IMR-90 (cell line): ENCODE measurements at regions not wholly inside any gene's neighbourhood (a gene's known extent, or its start where the extent isn't known, plus 50 kb on each side); places are given as distances from the start of the nearest gene placed in this dataset.

Experiments used
- ATAC-seq: fragments of 200-7000 bp; cut with Tn5 transposase; 2 replicates; pipeline ENCODE4 v1.9.1; 2020; ENCODE audit warnings: low read depth, mild to moderate bottlenecking, moderate library complexity
- BruUV-seq: library from RNA; stranded (reverse); fragments of 400-500 nt; replicated peaks from 2 replicates; lab custom pipeline; 2021; lab: Mats Ljungman, UMichigan
- CTCF ChIA-PET: fragments of 300-600 bp; formaldehyde crosslinking; extraction: SDS; loops from one replicate; lab custom pipeline; 2021; ENCODE audit warnings: antibody characterized with exemption; lab: Yijun Ruan, JAX
- POLR2A ChIA-PET: fragments of 300-600 bp; sonication (Branson Sonifier 250); formaldehyde crosslinking; loops from one replicate; lab custom pipeline; 2022; ENCODE audit warnings: antibody characterized with exemption; ENCODE audit not compliant: unreplicated experiment; lab: Charles Lee
- DNase-seq: peaks from one replicate; pipeline ENCODE4 v3.0.0; 2013
- H2AFZ ChIP-seq: replicated peaks from 2 replicates; pipeline ENCODE3; 2013; ENCODE audit warnings: low read length, mild to moderate bottlenecking; ENCODE audit not compliant: poor library complexity
- H2AK5ac ChIP-seq: 2 replicates; pipeline ENCODE4 v1.6.1; 2013; ENCODE audit warnings: low read depth, low read length, inconsistent platforms
- H2AK9ac ChIP-seq: replicated peaks from 2 replicates; pipeline ENCODE3; 2013; ENCODE audit warnings: mild to moderate bottlenecking, low read depth, low read length, moderate library complexity; ENCODE audit not compliant: poor library complexity
- H2BK120ac ChIP-seq: 2 replicates; pipeline ENCODE4 v1.6.1; 2013; ENCODE audit warnings: low read depth, low read length, inconsistent platforms
- H2BK15ac ChIP-seq: 3 replicates; pipeline ENCODE4 v1.6.1; 2013; ENCODE audit warnings: low read depth, low read length, inconsistent platforms
- H2BK20ac ChIP-seq: 2 replicates; pipeline ENCODE4 v1.6.1; 2013; ENCODE audit warnings: low read depth, mild to moderate bottlenecking, inconsistent platforms, low read length, moderate library complexity
- H2BK5ac ChIP-seq: 2 replicates; pipeline ENCODE4 v1.6.1; 2013; ENCODE audit warnings: mild to moderate bottlenecking, low read depth, low read length, inconsistent platforms; ENCODE audit not compliant: poor library complexity, severe bottlenecking
- H3K14ac ChIP-seq: replicated peaks from 2 replicates; pipeline ENCODE4 v1.6.1; 2013; ENCODE audit warnings: low read depth, low read length, inconsistent platforms
- H3K18ac ChIP-seq: 2 replicates; pipeline ENCODE4 v1.6.1; 2013; ENCODE audit warnings: low read depth, low read length, control low read depth
- H3K23ac ChIP-seq: 2 replicates; pipeline ENCODE4 v1.6.1; 2013; ENCODE audit warnings: low read depth, low read length, inconsistent platforms
- H3K27ac ChIP-seq: 2 replicates; pipeline ENCODE4 v1.5.1; 2013; ENCODE audit warnings: mild to moderate bottlenecking, control low read depth, low read length; ENCODE audit not compliant: insufficient read depth
- H3K27me3 ChIP-seq: 2 replicates; pipeline ENCODE4 v1.6.1; 2013; ENCODE audit warnings: low read length; ENCODE audit not compliant: control insufficient read depth, insufficient read depth
- H3K36me3 ChIP-seq: 2 replicates; pipeline ENCODE4 v1.6.1; 2013; ENCODE audit warnings: low read length, mixed read lengths; ENCODE audit not compliant: control insufficient read depth, insufficient read depth
- H3K4ac ChIP-seq: 2 replicates; pipeline ENCODE4 v1.6.1; 2013; ENCODE audit warnings: low read depth, low read length, inconsistent platforms
- H3K4me1 ChIP-seq: 2 replicates; pipeline ENCODE4 v1.6.1; 2013; ENCODE audit warnings: low read length, mixed read lengths; ENCODE audit not compliant: control insufficient read depth, insufficient read depth
- H3K4me2 ChIP-seq: 2 replicates; pipeline ENCODE4 v1.6.1; 2013; ENCODE audit warnings: low read depth, mild to moderate bottlenecking, control low read depth, low read length, moderate library complexity
- H3K4me3 ChIP-seq: 2 replicates; pipeline ENCODE4 v1.5.1; 2013; ENCODE audit warnings: low read depth, mild to moderate bottlenecking, control low read depth, low read length, moderate library complexity; ENCODE audit not compliant: insufficient read depth
- H3K56ac ChIP-seq: 2 replicates; pipeline ENCODE4 v1.6.1; 2013; ENCODE audit warnings: low read length, inconsistent platforms; ENCODE audit not compliant: insufficient read depth; ENCODE audit errors: extremely low read depth
- H3K79me1 ChIP-seq, 2 experiments: 2 replicates each; pipeline ENCODE4 v1.6.1; 2013; ENCODE audit warnings: low read length in 2 of 2, inconsistent platforms in 1 of 2, low read depth in 1 of 2
- H3K9ac ChIP-seq: 2 replicates; pipeline ENCODE4 v1.6.1; 2013; ENCODE audit warnings: low read depth, low read length, control low read depth
- H3K9me1 ChIP-seq: 2 replicates; pipeline ENCODE4 v1.6.1; 2013; ENCODE audit warnings: low read length, inconsistent platforms; ENCODE audit not compliant: insufficient read depth
- H3K9me3 ChIP-seq: 2 replicates; pipeline ENCODE4 v1.6.1; 2013; ENCODE audit warnings: low read length; ENCODE audit not compliant: control insufficient read depth, insufficient read depth
- H4K20me1 ChIP-seq: 2 replicates; pipeline ENCODE4 v1.6.1; 2013; ENCODE audit warnings: low read length, inconsistent platforms; ENCODE audit not compliant: insufficient read depth
- H4K5ac ChIP-seq: 2 replicates; pipeline ENCODE4 v1.6.1; 2013; ENCODE audit warnings: mild to moderate bottlenecking, low read depth, low read length, control low read depth
- H4K8ac ChIP-seq, 2 experiments: 2 replicates each; pipeline ENCODE4 v1.6.1; 2013; ENCODE audit warnings: low read depth in 2 of 2, low read length in 2 of 2, control low read depth in 1 of 2, inconsistent platforms in 1 of 2
- H4K91ac ChIP-seq: 2 replicates; pipeline ENCODE4 v1.6.1; 2013; ENCODE audit warnings: low read depth, low read length, inconsistent platforms; ENCODE audit not compliant: insufficient read depth
- BHLHE40 ChIP-seq: fragments of 150-350 bp; IDR thresholded peaks from 2 replicates; pipeline ENCODE4 v1.6.1; 2016; ENCODE audit warnings: mild to moderate bottlenecking, low read depth, low read length
- CEBPB ChIP-seq: IDR thresholded peaks from 2 replicates; pipeline ENCODE4 v1.6.1; 2012; ENCODE audit warnings: low read depth, low read length, improper control_type of control experiment
- CHD1 ChIP-seq: IDR thresholded peaks from 2 replicates; pipeline ENCODE4 v1.6.1; 2012; ENCODE audit warnings: low read depth, low read length, improper control_type of control experiment
- CTCF ChIP-seq: conservative IDR thresholded peaks from 2 replicates; pipeline ENCODE4 v1.5.1; 2012; ENCODE audit warnings: mild to moderate bottlenecking, low read depth, low read length, improper control_type of control experiment
- FOS ChIP-seq: fragments of 150-350 bp; IDR thresholded peaks from 2 replicates; pipeline ENCODE4 v1.6.1; 2016; ENCODE audit warnings: low read depth, low read length
- MAFK ChIP-seq: IDR thresholded peaks from 2 replicates; pipeline ENCODE4 v1.6.1; 2012; ENCODE audit warnings: low read depth, low read length, improper control_type of control experiment
- MAZ ChIP-seq: IDR thresholded peaks from 2 replicates; pipeline ENCODE4 v1.6.1; 2012; ENCODE audit warnings: low read depth, mild to moderate bottlenecking, low read length, improper control_type of control experiment, moderate library complexity, borderline replicate concordance
- MXI1 ChIP-seq: IDR thresholded peaks from 2 replicates; pipeline ENCODE4 v1.6.1; 2012; ENCODE audit warnings: low read depth, mild to moderate bottlenecking, low read length, moderate library complexity, borderline replicate concordance
- NFE2L2 ChIP-seq: fragments of 150-350 bp; IDR thresholded peaks from 2 replicates; pipeline ENCODE4 v1.6.1; 2016; ENCODE audit warnings: low read depth, mild to moderate bottlenecking, low read length
- POLR2A ChIP-seq: IDR thresholded peaks from 2 replicates; pipeline ENCODE4 v1.6.1; 2012; ENCODE audit warnings: mild to moderate bottlenecking, low read depth, low read length
- RAD21 ChIP-seq: IDR thresholded peaks from 2 replicates; pipeline ENCODE4 v1.6.1; 2012; ENCODE audit warnings: low read length, improper control_type of control experiment
- RCOR1 ChIP-seq: IDR thresholded peaks from 2 replicates; pipeline ENCODE4 v1.6.1; 2012; ENCODE audit warnings: mild to moderate bottlenecking, low read length, improper control_type of control experiment; ENCODE audit not compliant: insufficient replicate concordance
- RFX5 ChIP-seq: IDR thresholded peaks from 2 replicates; pipeline ENCODE4 v1.8.0; 2012; ENCODE audit warnings: low read depth, mild to moderate bottlenecking, low read length, moderate library complexity
- SMC3 ChIP-seq: fragments of 150-350 bp; IDR thresholded peaks from 2 replicates; pipeline ENCODE4 v1.6.1; 2016; ENCODE audit warnings: low read depth, mild to moderate bottlenecking, antibody characterized with exemption, low read length, moderate library complexity
- USF2 ChIP-seq: fragments of 150-350 bp; IDR thresholded peaks from 2 replicates; pipeline ENCODE4 v1.6.1; 2017; ENCODE audit warnings: mild to moderate bottlenecking, antibody characterized with exemption, low read length, low read depth
- whole genome bisulfite sequencing, 2 experiments: methylation state at CpG; one replicate each; pipeline versions ENCODE4 v1.1.5 to v1.1.7; 2013; ENCODE audit warnings: missing lambda C conversion rate in 2 of 2; ENCODE audit not compliant: insufficient read length in 1 of 2; ENCODE audit errors: extremely low coverage in 2 of 2; 5-methylcytosine and 5-hydroxymethylcytosine counted together
- dilution Hi-C: fragments of 300-500 bp; cut with HindIII; formaldehyde crosslinking; loops from one replicate; pipeline ENCODE4 v1.14.3; 2018; ENCODE audit warnings: low sequenced_read_pairs; ENCODE audit not compliant: unreplicated experiment
- in situ Hi-C: fragments of 300-500 bp; cut with MboI; formaldehyde crosslinking; loops from 3 replicates; pipeline ENCODE4 v1.14.3; 2019; ENCODE audit warnings: low sequenced_read_pairs, inconsistent platforms, mixed read lengths
- intact Hi-C: fragments of 100-400 bp; cut with micrococcal nuclease; formaldehyde crosslinking; loops from 2 replicates; pipeline ENCODE4 v1.10.0; 2022
- TF ChIP-seq, protein P1 (sequence below): fragments of 150-350 bp; IDR thresholded peaks from 2 replicates; pipeline ENCODE4 v1.6.1; 2016; ENCODE audit warnings: low read depth, mild to moderate bottlenecking, low read length, moderate library complexity, borderline replicate concordance

DNA sequence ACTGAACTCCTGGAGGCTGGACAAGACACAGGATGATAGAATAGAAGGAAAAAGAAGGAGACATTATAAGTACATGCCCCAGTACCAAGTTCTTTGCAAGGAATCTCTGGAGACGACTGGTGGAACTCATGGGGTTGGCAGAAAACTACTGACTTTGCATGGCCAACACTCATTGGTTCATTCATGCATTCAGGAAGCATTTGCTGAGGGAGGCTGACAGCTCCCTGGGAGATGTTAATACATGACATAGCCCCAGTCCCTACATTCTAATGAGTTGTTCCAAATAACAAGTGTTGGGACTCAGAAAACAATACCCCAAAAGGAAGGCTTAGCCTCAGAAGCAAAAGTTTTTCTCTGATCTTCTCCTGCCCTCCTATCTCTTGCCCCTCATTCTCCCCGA is 172.8 kb upstream of the IRF2BP2 start:
- Histone ChIP-seq H3K4ac (no peak overlapping the region), H4K8ac (no peak overlapping the region), H4K20me1 (no peaks in the 10 kb centered on the region), H2BK5ac (no peak overlapping the region), H4K5ac (no peak overlapping the region), H3K4me2 (no peak overlapping the region), H2AK9ac (no peak overlapping the region), H3K4me3 (no peak overlapping the region), H3K36me3 (no peaks in the 10 kb centered on the region), H3K9me3 (no peaks in the 10 kb centered on the region), H3K4me1 (peaks cover 1% of the 10 kb centered on the region), H3K56ac (no peak overlapping the region), H2AFZ (no peak overlapping the region), H2AK5ac (no peak overlapping the region), H3K79me1 (no peaks in the 10 kb centered on the region), H2BK120ac (no peak overlapping the region), H3K18ac (no peak overlapping the region), H3K14ac (no peak overlapping the region), H3K9me1 (no peaks in the 10 kb centered on the region), H3K9ac (no peak overlapping the region), H3K23ac (no peak overlapping the region), H3K27me3 (peaks cover 34% of the 10 kb centered on the region), H3K27ac (no peak overlapping the region), H2BK15ac (no peak overlapping the region), H2BK20ac (no peak overlapping the region), H4K91ac (no peak overlapping the region)
- no TSS peak for BruUV-seq
- POLR2A ChIA-PET: no interaction called here
- dilution Hi-C loops (no loop called here), intact Hi-C loops (no loop called here), in situ Hi-C loops (no loop called here)
- no peak for ATAC-seq
- no peak for DNase-seq
- CTCF ChIA-PET: no interaction called here
- 44% methylated on average over 2 of the region's 2 CpGs; no CpG with 5 or more reads in 1 of the 2 experiments for WGBS, 2 experiments
- TF ChIP-seq RAD21: no peak
- no peak for TF ChIP-seq NFE2L2
- TF ChIP-seq MXI1: no peak
- no peak for TF ChIP-seq MAZ
- no peak for TF ChIP-seq USF2
- TF ChIP-seq, protein P1, sequence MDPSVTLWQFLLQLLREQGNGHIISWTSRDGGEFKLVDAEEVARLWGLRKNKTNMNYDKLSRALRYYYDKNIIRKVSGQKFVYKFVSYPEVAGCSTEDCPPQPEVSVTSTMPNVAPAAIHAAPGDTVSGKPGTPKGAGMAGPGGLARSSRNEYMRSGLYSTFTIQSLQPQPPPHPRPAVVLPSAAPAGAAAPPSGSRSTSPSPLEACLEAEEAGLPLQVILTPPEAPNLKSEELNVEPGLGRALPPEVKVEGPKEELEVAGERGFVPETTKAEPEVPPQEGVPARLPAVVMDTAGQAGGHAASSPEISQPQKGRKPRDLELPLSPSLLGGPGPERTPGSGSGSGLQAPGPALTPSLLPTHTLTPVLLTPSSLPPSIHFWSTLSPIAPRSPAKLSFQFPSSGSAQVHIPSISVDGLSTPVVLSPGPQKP: no peak
- no peak for TF ChIP-seq RFX5
- TF ChIP-seq CTCF: no peak
- TF ChIP-seq CHD1: no peak
- no peak for TF ChIP-seq SMC3
- TF ChIP-seq RCOR1: no peak
- no peak for TF ChIP-seq MAFK
- no peak for TF ChIP-seq FOS
- TF ChIP-seq BHLHE40: no peak
- no peak for TF ChIP-seq CEBPB
- no peak for TF ChIP-seq POLR2A
